G401.6 (cell line): ENCODE measurements at regions not wholly inside any gene's neighbourhood (a gene's known extent, or its start where the extent isn't known, plus 50 kb on each side); places are given as distances from the start of the nearest gene placed in this dataset.

ENCODE experiments used
- FAIRE-seq: peaks from 2 replicates; lab custom pipeline; 2012; peaks lifted over from hg19 to GRCh38; lab: Jason Lieb, UNC

- no peak for FAIRE-seq
These were observed 986.3 kb downstream of the STIM2 start for GRCh38 chr4:27846951-27847350.

DNA sequence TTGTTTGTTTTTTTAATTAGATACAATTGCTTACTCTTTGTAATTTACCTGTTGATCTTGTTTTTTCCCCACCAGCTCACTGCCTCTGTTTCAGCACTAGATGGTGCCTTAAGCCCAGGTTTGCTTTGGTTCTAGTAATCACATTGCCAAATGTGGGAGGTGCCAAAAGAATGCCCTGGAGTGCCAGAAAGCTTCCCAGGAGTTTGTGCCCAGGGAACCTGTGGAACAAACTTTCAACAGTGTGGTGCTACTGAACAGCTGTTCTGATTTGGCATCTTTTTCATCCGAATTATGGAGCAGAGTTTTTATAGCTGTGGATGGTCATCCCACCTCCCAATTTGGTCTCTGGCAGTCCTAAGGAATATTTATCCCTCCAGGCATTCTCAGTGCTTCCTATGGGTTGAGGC, 1000.7 kb downstream of the STIM2 start:
- no peak for FAIRE-seq

DNA sequence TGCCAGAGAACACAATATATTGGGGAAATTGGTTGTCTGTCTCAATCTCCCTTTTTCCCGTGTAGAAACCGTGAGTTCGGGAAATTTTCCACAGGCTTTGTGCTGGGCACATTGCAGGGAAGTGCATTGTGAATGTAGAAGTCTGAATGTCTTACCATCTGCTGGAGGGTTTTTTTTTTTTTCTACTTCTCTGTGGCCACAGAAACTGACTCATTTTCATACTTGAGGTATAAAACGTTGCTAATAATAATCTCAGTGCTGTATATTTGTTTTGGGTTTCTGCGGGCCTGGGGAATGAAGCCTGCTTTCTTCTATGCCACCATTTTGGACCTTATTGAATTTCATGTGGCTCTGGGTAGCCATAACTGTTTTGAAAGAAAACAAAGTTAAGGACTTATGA, 1001.2 kb downstream of the STIM2 start:
- no peak for FAIRE-seq

DNA sequence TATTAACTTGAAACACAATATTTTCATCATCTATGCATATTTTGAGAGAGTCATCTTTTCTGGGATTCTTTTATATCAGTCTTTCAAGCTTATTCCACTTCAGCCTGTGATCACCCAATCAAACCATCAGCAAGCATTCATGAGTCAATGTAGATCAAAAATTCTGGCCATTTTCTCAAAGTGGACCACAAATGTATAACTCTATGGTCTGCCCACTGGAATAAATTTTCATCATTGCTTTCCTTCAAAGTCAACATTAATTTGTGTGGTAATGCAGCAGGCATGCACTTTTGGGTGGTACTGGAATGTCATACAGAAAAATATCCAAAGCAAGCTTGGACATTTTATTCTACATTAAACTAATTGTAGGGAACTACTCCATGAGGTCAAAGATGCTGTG, 1013.0 kb downstream of the STIM2 start:
- no peak for FAIRE-seq

DNA sequence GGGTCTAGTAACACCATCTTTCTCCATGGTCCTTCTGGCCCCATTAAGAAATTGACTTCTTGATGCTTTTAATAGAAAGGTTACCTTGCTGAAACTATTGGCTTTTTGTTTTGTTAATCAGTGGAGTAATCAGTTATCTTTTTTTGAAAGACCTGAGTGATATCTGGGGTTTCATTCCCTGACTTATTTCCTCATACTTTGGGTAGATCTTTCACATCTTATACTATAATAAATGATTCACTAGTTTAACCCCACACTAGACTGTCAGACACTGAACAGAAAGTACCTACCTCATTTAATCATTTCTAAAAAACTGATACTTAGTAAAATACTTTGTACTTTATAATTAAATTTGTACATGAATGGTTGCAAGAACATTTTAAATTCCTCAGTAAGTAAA, 1021.1 kb downstream of the STIM2 start:
- FAIRE-seq = no peak

GRCh38 chr4:27886120-27886519, 1025.5 kb downstream of the STIM2 start:
- no peak for FAIRE-seq

DNA sequence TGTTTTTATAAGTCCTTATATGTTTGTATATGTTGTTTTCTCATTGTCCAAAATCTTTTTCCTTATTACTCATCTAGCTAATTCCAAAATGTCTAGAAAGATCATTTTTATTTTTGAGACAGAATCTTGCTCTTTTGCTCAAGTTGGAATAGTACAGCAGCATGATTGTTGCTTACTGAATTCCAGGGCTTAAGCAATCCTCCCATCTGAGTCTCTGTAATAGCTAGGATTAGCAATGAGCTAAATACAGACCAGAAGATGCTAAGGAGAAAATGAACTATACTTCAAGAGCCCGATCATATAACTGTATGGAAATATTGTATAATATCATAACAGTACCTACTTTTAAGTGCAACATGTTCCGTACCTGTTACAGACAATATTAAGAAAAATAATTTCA, 1027.0 kb downstream of the STIM2 start:
- FAIRE-seq = no peak

DNA sequence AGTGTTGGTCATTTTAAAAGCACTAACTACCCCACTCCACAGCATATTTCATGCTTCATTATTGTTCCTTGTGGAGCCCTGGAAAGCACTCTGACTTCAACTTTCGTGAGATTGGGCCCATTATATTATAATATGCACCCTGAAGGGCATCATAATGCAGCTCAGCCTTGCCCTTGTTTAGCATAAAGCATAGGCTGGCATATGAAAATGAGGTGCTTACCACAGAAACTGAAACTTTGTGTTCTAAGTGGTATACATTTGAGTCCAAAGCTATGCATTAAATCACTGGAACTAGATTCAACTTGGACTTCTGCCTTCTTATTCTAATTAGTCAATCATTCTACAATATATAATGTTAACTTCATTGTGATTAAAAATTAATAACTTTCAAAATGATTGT, 1027.9 kb downstream of the STIM2 start:
- no peak for FAIRE-seq

GRCh38 chr4:27894951-27895350, 1034.3 kb downstream of the STIM2 start:
- no peak for FAIRE-seq

DNA sequence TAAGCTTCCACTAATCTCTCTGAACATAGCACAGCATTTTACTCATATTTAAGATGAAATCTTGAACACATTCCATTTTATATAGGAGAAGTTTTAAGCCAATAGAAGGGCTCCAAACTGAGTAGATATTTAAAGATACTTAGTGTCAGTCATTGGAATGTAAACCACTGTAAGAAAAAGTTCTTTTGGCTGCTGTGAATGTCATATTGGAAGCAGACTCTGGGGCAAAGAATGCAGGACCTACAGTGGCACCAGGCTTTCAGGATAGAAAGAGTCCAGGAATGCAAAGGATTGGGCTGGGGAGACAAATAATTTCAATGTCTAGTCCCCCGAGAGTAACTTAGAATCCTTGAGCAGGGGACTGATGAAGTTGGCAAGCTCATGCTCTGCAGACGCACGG, 1047.7 kb downstream of the STIM2 start:
- FAIRE-seq = no peak

- no peak for FAIRE-seq
These were observed 1049.6 kb downstream of the STIM2 start for GRCh38 chr4:27910227-27910626.

DNA sequence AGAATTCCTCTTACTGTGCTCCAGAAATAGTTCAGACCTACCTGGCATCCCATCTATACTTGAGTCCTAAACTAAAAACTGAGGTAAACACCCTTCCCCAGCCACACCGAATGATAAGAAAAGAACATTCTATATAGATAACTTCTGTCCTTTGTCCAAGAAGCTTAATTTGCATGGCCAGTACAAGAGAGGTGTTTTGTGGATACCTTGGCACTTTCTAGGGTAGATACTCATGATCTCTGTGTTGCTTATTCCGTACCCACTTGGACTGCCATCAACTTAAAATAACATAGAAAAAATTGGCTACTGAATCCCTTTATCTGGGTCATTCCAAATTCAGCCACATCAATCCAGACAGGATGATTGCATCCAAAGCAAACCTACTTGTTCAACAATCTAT, 1050.4 kb downstream of the STIM2 start:
- no peak for FAIRE-seq

DNA sequence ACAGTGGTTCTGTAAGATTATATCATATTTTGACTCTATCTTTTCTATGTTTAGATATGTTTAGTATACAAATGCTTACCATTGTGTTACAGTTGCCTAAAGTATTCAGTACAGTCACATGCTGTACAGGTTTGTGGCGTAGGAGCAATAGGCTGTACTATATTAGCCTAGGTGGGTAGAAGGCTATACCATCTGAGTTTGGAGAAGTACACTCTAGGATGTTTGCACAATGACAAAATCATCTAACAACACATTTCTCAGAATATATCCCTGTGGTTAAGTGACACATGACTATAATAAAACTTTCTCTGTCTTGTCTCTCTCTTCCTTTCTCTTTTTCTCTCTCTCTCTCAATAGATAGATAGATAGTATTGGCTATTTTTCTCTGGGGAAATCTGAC, 1053.1 kb downstream of the STIM2 start:
- FAIRE-seq = no peak

DNA sequence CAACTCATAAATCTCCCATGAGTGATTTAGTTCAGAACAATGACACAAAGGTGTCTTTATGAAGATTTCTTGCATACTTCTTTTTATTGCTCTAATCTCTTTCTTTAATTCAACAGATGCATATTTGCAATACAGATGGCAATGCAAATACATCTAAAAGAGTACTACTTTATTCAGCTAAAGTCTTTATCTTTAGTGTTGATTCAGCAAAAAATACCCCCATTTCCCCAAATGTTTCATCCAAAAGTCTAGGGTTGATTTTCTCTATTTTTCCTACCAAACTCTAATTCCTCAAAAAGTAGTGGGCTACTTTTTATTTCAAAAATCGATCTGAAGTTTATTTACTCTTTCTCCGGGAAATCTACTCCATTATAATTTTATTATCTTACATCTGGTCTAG, 1055.2 kb downstream of the STIM2 start:
- no peak for FAIRE-seq

DNA sequence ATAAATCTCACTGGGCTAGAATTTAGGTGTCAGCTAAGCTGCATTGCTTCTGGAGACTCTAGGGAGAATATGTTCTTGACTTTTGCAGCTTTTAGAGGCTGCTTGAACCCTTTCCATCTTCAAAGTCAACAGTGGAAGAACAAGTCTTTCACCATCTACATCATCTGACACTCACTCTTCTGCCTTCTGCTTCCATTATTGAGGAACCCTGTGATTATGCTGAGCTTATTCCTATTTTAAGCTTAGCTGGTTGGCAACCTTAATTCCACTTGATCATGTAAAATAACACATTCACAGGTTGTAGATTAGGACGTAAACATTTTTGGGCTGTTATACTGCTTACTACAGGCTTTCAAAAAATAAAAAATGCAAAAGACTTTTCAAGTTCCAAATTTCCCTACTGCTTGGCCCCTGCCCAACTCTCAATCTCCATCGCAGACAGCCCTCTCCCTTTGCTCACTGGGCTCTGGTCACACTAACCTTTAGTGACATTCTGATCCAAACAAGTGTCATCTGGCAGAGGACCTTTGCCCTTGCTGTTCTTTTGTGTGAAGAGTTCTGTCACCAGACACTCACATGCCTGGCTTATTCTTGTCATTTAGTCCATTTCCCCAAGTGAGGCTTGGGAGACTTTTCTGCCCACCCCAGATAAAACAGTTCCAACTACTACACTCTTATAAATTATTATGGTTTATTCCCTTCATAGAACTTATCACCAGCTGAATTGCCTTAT, 1056.0 kb downstream of the STIM2 start:
- FAIRE-seq = no peak

- FAIRE-seq = no peak
These were observed 1056.7 kb downstream of the STIM2 start for GRCh38 chr4:27917381-27917780.

DNA sequence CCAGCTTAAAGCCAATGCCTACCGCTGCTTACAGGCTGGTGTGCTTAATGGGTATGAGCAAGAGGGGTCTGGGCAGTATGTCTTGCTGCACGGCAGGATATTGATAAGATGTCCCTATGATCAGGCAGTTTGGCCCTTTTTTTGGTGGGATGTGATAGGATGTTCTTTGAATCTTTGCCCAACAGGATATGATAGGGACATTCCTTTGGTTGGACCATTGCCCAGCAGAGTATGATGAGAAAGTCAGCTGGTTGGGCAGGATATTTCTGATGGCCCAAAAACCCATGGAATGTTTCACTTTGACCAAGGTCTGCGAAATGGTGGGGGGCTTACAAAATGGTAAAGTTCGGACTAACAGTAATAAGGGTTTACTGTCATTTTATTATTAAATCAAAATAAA, 1060.6 kb downstream of the STIM2 start:
- FAIRE-seq = no peak

DNA sequence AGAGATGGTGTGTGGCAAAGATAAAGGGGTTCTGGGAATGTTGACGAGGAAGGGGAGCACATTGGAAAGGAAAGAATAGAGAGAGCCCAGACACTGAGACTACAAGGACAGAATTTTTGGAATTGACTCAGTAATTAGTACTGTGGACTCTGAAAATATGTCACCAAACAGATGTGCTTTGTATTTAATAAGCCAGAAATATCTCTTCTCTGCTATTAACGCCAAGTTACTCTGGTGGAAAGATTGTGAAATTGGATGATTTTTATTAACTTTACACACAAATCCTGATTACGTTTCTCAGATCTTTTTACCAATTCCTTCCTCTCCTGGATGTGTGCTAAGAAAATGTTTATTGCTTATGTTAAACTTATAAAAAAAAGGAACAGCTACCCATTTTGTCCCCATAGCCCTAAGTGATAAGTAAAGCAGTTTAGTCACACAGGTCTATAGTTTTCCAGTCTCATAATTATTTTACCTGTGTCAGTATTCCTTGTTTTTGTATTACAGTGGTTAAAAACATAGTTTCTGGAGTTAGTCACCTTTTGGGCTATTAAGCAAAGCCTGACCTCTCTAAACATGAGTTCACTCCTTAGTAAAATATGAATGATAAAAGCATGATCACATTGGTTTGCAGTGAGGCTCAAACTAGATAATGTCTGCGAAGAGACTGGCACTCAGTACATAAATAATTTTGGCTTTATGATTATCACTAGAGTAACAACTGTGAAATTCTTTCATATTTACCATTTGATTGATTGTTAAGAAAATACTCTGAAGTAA, 1068.3 kb downstream of the STIM2 start:
- FAIRE-seq = no peak

DNA sequence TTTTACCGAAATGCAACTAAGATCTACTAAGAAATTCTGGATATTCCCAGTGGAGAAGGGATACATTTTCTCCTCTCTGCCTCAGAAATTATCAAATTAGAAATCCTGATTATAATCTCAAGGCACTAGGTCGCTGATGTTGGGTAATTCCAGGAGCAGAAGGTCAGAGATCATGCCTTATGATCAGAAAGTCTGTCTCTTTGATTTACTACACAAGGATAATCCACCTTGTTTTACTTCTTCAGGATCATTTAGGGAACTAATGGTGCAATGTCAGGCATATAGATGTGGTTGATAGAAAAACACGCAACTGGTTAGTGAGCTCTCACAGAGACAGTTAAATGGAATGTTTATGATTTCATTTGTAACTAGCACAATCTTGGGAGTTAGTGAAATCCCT, 1069.7 kb downstream of the STIM2 start:
- FAIRE-seq = no peak

DNA sequence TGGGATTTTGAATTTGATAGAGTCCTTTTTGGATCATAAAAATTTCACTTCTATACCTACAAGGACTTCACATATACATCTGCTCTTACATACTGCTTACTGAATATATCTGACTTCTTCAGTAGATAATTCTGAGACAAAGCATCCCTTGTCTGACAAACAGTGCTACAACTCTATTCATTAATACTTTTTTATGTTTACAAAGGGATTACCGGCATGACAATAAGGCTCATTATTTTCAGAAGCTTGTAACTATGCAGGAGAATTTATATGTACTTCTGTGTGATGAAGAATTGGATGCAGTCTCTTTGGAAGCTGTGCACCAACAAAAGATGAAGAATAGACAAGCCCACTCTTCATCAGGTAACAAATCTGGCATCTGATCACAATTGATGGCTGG, 1070.3 kb downstream of the STIM2 start:
- no peak for FAIRE-seq

DNA sequence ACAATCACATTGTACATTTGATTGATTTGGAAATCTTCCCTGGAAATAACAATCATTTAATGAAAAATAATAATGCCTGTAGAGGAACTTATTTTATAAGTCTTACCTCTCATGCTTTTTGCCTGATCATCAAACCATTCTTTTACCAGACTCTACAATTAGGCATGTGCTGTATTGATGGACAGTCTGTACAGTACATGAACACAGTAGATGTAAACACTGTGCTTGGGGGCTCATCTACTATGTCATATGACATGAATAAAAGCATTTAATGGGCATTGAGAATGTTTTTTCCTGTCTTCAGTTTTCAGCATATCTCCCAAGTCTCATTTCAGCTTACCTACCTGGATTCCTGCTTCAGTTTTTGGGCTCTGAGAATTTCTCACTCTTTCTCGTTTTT, 1070.9 kb downstream of the STIM2 start:
- no peak for FAIRE-seq

GRCh38 chr4:27934871-27935270, 1074.2 kb downstream of the STIM2 start:
- FAIRE-seq = no peak

- FAIRE-seq = no peak
These were observed 1086.2 kb downstream of the STIM2 start for GRCh38 chr4:27946799-27947198.

GRCh38 chr4:27947302-27947701, 1086.7 kb downstream of the STIM2 start:
- FAIRE-seq = no peak
